NAMALWA (cell line): ENCODE measurements at regions not wholly inside any gene's neighbourhood (a gene's known extent, or its start where the extent isn't known, plus 50 kb on each side); places are given as distances from the start of the nearest gene placed in this dataset.

ENCODE experiments used
- DNase-seq: peaks from one replicate; pipeline ENCODE4 v3.0.0-alpha.2; 2015; ENCODE audit warnings: low spot score

- no peak for DNase-seq
Measured at GRCh38 chr7:46871516-46871915, 710.4 kb downstream of the TNS3 start.

GRCh38 chr7:46864716-46865115, 717.2 kb downstream of the TNS3 start:
- DNase-seq = no peak

GRCh38 chr7:46859963-46860475, 721.9 kb downstream of the TNS3 start:
- DNase-seq = no peak

- DNase-seq = no peak
Measured at GRCh38 chr7:46855851-46856250, 726.1 kb downstream of the TNS3 start.

GRCh38 chr7:46854958-46855473, 726.9 kb downstream of the TNS3 start:
- DNase-seq = no peak

GRCh38 chr7:46853451-46853850, 728.5 kb downstream of the TNS3 start:
- no peak for DNase-seq

- no peak for DNase-seq
Measured at GRCh38 chr7:46852795-46853194, 729.1 kb downstream of the TNS3 start.

- no peak for DNase-seq
Measured at GRCh38 chr7:46850563-46851330, 731.2 kb downstream of the TNS3 start.

GRCh38 chr7:46848944-46849343, 733.0 kb downstream of the TNS3 start:
- no peak for DNase-seq

GRCh38 chr7:46848311-46848710, 733.6 kb downstream of the TNS3 start:
- no peak for DNase-seq

GRCh38 chr7:46847126-46847525, 734.8 kb downstream of the TNS3 start:
- DNase-seq = no peak

- no peak for DNase-seq
Measured at GRCh38 chr7:46844486-46844885, 737.4 kb downstream of the TNS3 start.

GRCh38 chr7:46841248-46841647, 740.7 kb downstream of the TNS3 start:
- DNase-seq = no peak

- DNase-seq = no peak
Measured at GRCh38 chr7:46839651-46840050, 742.3 kb downstream of the TNS3 start.

- no peak for DNase-seq
Measured at GRCh38 chr7:46838463-46838862, 743.4 kb downstream of the TNS3 start.

- no peak for DNase-seq
Measured at GRCh38 chr7:46835556-46835955, 746.4 kb downstream of the TNS3 start.

- DNase-seq = no peak
Measured at GRCh38 chr7:46834921-46835320, 747.0 kb downstream of the TNS3 start.

- no peak for DNase-seq
Measured at GRCh38 chr7:46833197-46833596, 748.7 kb downstream of the TNS3 start.

GRCh38 chr7:46832136-46832535, 749.8 kb downstream of the TNS3 start:
- no peak for DNase-seq

GRCh38 chr7:46819819-46820218, 762.1 kb downstream of the TNS3 start:
- no peak for DNase-seq

- no peak for DNase-seq
Measured at GRCh38 chr7:46814516-46815250, 767.2 kb downstream of the TNS3 start.

GRCh38 chr7:46812101-46812675, 769.7 kb downstream of the TNS3 start:
- no peak for DNase-seq

GRCh38 chr7:46811529-46811928, 770.4 kb downstream of the TNS3 start:
- no peak for DNase-seq
